ENCODE measurements at regions not wholly inside any gene's neighbourhood (a gene's known extent, or its start where the extent isn't known, plus 50 kb on each side); places are given as distances from the start of the nearest gene placed in this dataset.

DNA sequence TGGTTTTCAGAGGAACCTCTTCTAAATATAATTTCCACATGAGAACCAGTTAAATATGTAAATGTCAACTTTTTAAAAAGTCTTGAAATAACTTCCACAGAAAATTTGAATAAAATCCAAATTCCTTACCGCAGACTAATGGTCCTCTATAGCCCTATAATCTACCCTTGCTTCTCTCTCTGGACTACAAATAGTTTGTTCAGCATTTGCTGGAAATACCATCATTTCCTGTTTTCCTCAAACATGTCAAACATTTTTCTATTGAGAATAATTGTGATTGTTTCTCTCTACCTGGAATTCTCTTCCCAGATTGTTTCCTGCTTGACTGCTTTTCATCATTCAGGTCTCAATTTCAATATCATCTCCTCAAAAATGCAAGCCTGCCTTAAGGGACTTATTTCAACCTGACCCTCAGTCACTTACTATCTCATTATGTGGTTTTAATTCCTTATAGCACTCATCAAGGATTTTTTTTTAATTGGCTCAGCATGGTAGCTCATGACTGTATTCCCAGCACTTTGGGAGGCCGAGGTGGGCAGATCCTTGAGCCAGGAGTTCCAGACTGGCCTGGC lies 898.9 kb upstream of the MIR17HG start:
- no peak for ATAC-seq
- H3F3A ChIP-seq (replicated peaks; ENCODE audit: low read depth) = no peaks in the 10 kb centered on the region
- Mint-ChIP-seq H3K4me3 (no peak overlapping the region), H3K27ac (no peak overlapping the region), H3K27me3 (ENCODE audit: insufficient read depth, low read depth, poor library complexity) (no peaks in the 10 kb centered on the region), H3K36me3 (ENCODE audit: low read depth) (no peaks in the 10 kb centered on the region; the same call in 2 of the 3 replicates), H3K4me1 (peaks cover 11% of the 10 kb centered on the region; the same call in 2 of the 3 replicates), H3K9me3 (no peaks in the 10 kb centered on the region)
- no peak overlapping the region for H3K4me2 ChIP-seq
- no peak overlapping the region for H3K4me3 ChIP-seq
- 0 out of 2 replicates have a peak, but pooled peaks cover 5% of the 10 kb centered on the region for H3K9me2 ChIP-seq (ENCODE audit: insufficient read depth)
- no peaks in the 10 kb centered on the region for H3K4me1 ChIP-seq (ENCODE audit: insufficient read depth)
- H3K79me2 ChIP-seq (replicated peaks; ENCODE audit: insufficient read depth) = no peaks in the 10 kb centered on the region
- TF ChIP-seq, protein P1, sequence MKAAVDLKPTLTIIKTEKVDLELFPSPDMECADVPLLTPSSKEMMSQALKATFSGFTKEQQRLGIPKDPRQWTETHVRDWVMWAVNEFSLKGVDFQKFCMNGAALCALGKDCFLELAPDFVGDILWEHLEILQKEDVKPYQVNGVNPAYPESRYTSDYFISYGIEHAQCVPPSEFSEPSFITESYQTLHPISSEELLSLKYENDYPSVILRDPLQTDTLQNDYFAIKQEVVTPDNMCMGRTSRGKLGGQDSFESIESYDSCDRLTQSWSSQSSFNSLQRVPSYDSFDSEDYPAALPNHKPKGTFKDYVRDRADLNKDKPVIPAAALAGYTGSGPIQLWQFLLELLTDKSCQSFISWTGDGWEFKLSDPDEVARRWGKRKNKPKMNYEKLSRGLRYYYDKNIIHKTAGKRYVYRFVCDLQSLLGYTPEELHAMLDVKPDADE (IDR thresholded peaks at IDR 0.05) = no peak
- TF ChIP-seq, protein P2, sequence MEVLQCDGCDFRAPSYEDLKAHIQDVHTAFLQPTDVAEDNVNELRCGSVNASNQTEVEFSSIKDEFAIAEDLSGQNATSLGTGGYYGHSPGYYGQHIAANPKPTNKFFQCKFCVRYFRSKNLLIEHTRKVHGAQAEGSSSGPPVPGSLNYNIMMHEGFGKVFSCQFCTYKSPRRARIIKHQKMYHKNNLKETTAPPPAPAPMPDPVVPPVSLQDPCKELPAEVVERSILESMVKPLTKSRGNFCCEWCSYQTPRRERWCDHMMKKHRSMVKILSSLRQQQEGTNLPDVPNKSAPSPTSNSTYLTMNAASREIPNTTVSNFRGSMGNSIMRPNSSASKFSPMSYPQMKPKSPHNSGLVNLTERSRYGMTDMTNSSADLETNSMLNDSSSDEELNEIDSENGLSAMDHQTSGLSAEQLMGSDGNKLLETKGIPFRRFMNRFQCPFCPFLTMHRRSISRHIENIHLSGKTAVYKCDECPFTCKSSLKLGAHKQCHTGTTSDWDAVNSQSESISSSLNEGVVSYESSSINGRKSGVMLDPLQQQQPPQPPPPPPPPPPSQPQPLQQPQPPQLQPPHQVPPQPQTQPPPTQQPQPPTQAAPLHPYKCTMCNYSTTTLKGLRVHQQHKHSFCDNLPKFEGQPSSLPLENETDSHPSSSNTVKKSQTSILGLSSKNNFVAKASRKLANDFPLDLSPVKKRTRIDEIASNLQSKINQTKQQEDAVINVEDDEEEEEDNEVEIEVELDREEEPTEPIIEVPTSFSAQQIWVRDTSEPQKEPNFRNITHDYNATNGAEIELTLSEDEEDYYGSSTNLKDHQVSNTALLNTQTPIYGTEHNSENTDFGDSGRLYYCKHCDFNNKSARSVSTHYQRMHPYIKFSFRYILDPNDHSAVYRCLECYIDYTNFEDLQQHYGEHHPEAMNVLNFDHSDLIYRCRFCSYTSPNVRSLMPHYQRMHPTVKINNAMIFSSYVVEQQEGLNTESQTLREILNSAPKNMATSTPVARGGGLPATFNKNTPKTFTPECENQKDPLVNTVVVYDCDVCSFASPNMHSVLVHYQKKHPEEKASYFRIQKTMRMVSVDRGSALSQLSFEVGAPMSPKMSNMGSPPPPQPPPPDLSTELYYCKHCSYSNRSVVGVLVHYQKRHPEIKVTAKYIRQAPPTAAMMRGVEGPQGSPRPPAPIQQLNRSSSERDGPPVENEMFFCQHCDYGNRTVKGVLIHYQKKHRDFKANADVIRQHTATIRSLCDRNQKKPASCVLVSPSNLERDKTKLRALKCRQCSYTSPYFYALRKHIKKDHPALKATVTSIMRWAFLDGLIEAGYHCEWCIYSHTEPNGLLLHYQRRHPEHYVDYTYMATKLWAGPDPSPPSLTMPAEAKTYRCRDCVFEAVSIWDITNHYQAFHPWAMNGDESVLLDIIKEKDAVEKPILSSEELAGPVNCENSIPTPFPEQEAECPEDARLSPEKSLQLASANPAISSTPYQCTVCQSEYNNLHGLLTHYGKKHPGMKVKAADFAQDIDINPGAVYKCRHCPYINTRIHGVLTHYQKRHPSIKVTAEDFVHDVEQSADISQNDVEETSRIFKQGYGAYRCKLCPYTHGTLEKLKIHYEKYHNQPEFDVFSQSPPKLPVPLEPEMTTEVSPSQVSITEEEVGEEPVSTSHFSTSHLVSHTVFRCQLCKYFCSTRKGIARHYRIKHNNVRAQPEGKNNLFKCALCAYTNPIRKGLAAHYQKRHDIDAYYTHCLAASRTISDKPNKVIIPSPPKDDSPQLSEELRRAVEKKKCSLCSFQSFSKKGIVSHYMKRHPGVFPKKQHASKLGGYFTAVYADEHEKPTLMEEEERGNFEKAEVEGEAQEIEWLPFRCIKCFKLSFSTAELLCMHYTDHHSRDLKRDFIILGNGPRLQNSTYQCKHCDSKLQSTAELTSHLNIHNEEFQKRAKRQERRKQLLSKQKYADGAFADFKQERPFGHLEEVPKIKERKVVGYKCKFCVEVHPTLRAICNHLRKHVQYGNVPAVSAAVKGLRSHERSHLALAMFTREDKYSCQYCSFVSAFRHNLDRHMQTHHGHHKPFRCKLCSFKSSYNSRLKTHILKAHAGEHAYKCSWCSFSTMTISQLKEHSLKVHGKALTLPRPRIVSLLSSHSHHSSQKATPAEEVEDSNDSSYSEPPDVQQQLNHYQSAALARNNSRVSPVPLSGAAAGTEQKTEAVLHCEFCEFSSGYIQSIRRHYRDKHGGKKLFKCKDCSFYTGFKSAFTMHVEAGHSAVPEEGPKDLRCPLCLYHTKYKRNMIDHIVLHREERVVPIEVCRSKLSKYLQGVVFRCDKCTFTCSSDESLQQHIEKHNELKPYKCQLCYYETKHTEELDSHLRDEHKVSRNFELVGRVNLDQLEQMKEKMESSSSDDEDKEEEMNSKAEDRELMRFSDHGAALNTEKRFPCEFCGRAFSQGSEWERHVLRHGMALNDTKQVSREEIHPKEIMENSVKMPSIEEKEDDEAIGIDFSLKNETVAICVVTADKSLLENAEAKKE (CRISPR knock-in tag; IDR thresholded peaks at IDR 0.05) = no peak
- TF ChIP-seq STAT1 (IDR thresholded peaks at IDR 0.05; ENCODE audit: unreplicated experiment) (no peak), NANOG (IDR thresholded peaks at IDR 0.05; ENCODE audit: borderline replicate concordance) (no peak), ZNF331 (CRISPR knock-in tag; IDR thresholded peaks at IDR 0.05; ENCODE audit: low read depth) (no peak), JUNB (IDR thresholded peaks at IDR 0.05; ENCODE audit: unreplicated experiment) (no peak), CREB1 (CRISPR knock-in tag; IDR thresholded peaks at IDR 0.05; ENCODE audit: low read depth) (no peak), EZH2phosphoT487 (IDR thresholded peaks at IDR 0.05; ENCODE audit: unreplicated experiment) (no peak), ZNF114 (CRISPR knock-in tag; IDR thresholded peaks at IDR 0.05) (no peak), EZH2 (IDR thresholded peaks at IDR 0.05; ENCODE audit: low read depth, unreplicated experiment) (no peak), POLR2AphosphoS5 (IDR thresholded peaks at IDR 0.05; ENCODE audit: low read depth) (no peak)
- TF ChIP-seq, protein P3, sequence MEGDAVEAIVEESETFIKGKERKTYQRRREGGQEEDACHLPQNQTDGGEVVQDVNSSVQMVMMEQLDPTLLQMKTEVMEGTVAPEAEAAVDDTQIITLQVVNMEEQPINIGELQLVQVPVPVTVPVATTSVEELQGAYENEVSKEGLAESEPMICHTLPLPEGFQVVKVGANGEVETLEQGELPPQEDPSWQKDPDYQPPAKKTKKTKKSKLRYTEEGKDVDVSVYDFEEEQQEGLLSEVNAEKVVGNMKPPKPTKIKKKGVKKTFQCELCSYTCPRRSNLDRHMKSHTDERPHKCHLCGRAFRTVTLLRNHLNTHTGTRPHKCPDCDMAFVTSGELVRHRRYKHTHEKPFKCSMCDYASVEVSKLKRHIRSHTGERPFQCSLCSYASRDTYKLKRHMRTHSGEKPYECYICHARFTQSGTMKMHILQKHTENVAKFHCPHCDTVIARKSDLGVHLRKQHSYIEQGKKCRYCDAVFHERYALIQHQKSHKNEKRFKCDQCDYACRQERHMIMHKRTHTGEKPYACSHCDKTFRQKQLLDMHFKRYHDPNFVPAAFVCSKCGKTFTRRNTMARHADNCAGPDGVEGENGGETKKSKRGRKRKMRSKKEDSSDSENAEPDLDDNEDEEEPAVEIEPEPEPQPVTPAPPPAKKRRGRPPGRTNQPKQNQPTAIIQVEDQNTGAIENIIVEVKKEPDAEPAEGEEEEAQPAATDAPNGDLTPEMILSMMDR (conservative IDR thresholded peaks at IDR 0.05; ENCODE audit: low read depth in 2 of 2) = no peak
- TF ChIP-seq, protein P4, sequence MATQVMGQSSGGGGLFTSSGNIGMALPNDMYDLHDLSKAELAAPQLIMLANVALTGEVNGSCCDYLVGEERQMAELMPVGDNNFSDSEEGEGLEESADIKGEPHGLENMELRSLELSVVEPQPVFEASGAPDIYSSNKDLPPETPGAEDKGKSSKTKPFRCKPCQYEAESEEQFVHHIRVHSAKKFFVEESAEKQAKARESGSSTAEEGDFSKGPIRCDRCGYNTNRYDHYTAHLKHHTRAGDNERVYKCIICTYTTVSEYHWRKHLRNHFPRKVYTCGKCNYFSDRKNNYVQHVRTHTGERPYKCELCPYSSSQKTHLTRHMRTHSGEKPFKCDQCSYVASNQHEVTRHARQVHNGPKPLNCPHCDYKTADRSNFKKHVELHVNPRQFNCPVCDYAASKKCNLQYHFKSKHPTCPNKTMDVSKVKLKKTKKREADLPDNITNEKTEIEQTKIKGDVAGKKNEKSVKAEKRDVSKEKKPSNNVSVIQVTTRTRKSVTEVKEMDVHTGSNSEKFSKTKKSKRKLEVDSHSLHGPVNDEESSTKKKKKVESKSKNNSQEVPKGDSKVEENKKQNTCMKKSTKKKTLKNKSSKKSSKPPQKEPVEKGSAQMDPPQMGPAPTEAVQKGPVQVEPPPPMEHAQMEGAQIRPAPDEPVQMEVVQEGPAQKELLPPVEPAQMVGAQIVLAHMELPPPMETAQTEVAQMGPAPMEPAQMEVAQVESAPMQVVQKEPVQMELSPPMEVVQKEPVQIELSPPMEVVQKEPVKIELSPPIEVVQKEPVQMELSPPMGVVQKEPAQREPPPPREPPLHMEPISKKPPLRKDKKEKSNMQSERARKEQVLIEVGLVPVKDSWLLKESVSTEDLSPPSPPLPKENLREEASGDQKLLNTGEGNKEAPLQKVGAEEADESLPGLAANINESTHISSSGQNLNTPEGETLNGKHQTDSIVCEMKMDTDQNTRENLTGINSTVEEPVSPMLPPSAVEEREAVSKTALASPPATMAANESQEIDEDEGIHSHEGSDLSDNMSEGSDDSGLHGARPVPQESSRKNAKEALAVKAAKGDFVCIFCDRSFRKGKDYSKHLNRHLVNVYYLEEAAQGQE (IDR thresholded peaks at IDR 0.05; ENCODE audit: unreplicated experiment) = no peak
- no peaks in the 10 kb centered on the region for H3K27me3 ChIP-seq (ENCODE audit: insufficient read depth)
- H2AFZ ChIP-seq = no peak overlapping the region
- H3K36me3 ChIP-seq (ENCODE audit: insufficient read depth) = no peaks in the 10 kb centered on the region
- no peak for DNase-seq (ENCODE audit: low spot score)
- H3K27ac ChIP-seq (ENCODE audit: low read depth) = no peak overlapping the region
- H4K20me1 ChIP-seq (replicated peaks; ENCODE audit: insufficient read depth) = no peaks in the 10 kb centered on the region

Measured in GM23338 (cell line).